NCI-H526 (cell line): ENCODE measurements at regions not wholly inside any gene's neighbourhood (a gene's known extent, or its start where the extent isn't known, plus 50 kb on each side); places are given as distances from the start of the nearest gene placed in this dataset.

ENCODE experiments used
- DNase-seq, 2 experiments: peaks; one replicate each; lab custom pipeline; 2025; lab: John Stamatoyannopoulos, UW

- no peak for DNase-seq
Measured at GRCh38 chr18:68104036-68104435, 587.5 kb upstream of the DSEL start.

GRCh38 chr18:68103561-68103960 lies 587.0 kb upstream of the DSEL start:
- DNase-seq = no peak

- no peak for DNase-seq
Measured at GRCh38 chr18:68102117-68102516, 585.6 kb upstream of the DSEL start.

- DNase-seq = no peak
Measured at GRCh38 chr18:68098655-68099054, 582.1 kb upstream of the DSEL start.

GRCh38 chr18:68086481-68086880 lies 570.0 kb upstream of the DSEL start:
- no peak for DNase-seq

GRCh38 chr18:68085251-68085650 lies 568.7 kb upstream of the DSEL start:
- no peak for DNase-seq

GRCh38 chr18:68083776-68084175 lies 567.3 kb upstream of the DSEL start:
- no peak for DNase-seq

- DNase-seq = no peak
Measured at GRCh38 chr18:68083131-68083530, 566.6 kb upstream of the DSEL start.

DNA sequence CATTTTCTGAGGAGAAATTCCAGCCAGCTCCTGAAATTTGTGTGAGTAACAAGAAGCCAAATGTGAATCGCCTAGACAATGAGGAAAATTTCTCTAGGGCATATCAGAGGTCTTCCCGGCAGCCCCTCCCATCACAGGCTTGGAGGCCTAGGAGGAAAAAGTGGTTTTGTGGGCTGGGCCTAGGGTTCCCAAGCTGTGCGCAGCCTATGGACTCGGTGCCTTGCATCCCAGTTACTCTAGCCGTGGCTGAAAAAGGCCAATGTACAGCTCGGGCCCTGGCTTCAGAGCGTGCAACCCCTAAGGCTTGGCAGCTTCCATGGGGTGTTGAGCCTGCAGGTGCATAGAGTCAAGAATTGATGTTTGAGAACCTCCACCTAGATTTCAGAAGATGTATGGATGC lies 556.2 kb upstream of the DSEL start:
- DNase-seq = no peak

DNA sequence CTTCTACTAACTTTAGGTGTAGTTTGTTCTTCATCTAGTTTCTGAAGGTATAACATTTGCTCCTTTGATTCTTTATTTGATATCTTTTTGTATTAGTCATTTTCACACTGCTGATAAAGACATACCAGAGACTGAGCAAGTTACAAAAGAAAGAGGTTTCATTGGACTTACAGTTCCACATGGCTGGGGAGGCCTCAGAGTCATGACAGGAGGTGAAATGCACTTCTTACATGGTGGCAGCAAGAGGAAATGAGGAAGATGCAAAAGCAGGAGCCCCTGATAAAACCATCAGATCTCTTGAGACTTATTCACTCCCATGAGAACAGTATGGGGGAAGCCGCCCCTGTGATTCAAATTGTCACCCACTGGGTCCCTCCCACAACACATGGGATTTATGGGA lies 544.4 kb upstream of the DSEL start:
- DNase-seq = no peak

GRCh38 chr18:68056936-68057335 lies 540.4 kb upstream of the DSEL start:
- no peak for DNase-seq

DNA sequence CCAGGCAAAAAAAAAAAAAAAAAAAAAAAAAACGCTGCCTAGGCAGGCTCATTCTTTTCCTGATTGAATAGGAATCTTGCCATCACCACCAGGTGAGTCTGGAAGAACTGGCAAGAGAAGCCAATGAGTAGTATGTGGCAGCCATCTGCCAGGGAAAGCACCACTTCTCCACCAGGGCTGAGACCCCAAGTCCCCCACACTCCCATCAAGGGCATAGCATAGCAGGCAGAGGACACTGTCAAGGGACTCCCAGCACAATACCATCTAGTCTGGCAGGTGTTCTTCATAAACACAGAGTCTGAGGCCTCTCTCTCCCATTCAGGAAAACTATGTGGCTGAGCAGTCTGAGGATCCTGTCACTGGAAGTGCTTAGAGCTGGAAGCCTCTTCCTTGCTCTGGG lies 538.1 kb upstream of the DSEL start:
- no peak for DNase-seq

DNA sequence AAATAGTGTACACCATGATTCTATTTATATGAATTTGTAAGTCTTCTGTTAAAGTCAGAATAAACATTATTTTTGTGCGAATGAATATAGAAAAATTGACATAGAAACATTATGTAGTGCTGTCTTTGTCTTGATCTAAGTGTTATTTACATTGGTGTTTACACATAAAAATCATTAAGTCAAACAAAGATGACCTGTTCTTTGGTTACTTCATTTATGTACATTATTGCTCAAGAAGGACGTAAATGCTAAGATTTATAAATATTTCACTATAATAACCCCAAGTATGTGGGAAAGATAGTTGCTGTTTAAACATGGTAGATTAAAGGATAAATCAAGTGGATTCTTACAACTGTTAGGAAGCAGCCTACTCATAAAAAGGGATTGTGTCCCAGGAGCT lies 536.8 kb upstream of the DSEL start:
- no peak for DNase-seq

DNA sequence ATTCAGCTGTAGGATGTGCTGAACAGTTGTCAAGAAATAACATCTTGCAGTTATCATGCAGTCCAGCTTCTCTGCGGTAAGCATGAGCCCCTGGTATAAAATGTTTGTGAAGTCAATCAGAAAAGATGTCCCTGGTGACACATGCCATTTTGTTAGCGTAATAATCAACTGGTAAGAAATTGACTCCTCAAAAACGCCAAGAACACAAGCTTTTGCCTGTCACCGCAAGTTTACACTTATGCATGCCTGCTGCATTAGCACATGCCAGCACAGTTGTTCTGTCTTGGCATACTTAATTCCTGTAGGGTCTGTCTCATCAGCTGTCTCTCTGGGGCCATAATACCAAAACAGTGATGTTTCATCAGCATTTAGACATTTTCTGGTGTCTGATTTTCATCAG lies 524.8 kb upstream of the DSEL start:
- DNase-seq = no peak

GRCh38 chr18:68040198-68040597 lies 523.7 kb upstream of the DSEL start:
- DNase-seq = no peak

- no peak for DNase-seq
Measured at GRCh38 chr18:68035774-68036522, 519.4 kb upstream of the DSEL start.

- DNase-seq = no peak
Measured at GRCh38 chr18:68034296-68034695, 517.8 kb upstream of the DSEL start.

DNA sequence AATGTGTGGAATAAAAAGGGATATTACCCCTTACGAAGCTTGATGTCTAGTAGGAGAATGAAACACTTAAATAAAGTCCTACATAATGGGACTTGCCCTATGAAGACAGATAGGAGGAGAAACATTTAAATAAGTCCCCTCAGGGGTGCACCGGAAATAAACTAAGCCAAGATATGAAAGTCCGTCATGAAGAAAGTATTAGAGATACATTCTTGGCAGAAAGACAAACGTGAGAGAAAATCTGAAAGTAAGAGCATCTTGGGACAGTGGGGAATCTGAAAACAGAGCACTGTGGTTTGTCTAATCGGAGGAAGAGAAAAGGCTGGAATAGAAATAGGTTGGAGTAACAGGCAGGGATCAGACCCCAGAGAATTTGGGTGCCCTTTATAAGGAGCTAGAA lies 516.9 kb upstream of the DSEL start:
- DNase-seq = no peak

DNA sequence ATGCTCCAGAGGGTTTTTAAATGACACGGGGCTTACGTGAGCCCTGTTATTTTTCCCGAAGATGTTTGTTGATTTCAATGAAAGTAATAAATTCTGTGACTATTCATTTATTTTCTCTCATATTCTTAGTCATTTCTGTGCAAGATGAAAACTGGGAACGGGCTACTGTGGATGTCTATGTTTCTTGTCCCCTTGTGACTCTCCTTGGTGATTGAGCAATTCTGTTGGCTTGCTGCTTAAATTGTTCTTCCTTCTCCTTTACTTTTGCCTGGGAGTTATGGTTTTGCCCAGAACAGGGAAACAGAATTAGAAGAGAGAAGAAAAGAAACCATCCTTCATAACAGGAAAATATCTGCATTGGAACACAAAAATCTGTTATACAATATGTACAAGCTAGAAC lies 508.2 kb upstream of the DSEL start:
- DNase-seq = no peak

- DNase-seq = no peak
Measured at GRCh38 chr18:68017385-68017784, 500.9 kb upstream of the DSEL start.

DNA sequence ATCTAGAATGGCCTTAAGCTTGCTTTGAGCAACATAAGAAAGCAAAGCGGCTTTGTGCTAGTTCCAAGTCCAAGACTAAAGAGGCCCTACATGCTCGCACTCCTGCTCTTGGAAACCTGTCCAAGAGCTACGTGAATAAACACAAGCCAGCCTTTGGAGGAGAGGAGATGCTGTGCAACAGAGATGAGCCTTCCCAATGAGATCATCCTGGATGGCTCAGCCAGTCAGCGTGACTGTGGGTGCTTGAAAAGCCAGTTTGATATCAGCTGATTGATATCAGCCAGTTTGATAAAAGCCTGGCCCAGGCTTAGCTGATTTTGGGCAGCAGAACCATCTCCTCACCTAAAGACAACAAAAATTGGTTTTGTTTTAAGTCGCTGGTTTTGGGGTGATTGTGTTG lies 481.0 kb upstream of the DSEL start:
- DNase-seq = no peak

DNA sequence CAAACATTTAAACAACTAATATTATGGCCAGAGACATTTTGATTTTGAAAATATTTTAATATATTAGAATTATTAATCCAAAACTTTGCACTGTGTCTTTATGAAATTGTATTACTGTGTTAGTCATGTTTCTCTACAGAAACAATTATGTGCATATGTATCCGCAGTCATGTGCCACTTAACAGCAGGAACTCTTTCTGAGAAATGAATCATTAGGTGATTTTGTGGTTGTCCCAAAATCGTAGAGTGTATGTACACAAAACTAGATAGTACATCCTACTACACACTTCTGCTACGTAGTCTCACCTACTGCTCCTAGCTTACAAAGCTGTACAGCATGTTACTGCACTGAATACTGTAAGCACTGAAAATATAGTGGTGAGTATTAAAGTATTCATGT lies 479.2 kb upstream of the DSEL start:
- DNase-seq = no peak

DNA sequence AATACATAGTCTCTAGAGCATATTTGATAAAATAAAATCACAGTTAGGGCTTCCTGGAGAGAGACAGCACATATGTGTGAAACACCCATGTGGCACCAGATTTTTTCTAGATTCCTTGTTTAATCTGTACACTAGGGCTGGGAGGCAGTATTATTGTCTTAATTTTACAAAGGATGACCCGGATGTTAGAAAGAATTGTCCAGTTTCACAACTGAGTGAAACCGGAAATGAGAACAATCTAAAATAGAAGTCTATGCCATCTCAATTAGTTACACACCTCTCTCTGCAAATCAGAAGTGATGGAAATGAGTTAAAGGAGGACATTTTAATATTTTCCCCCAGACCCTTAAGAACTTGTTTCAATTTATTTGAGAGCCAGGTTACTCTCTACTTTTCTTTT lies 463.7 kb upstream of the DSEL start:
- DNase-seq = no peak

DNA sequence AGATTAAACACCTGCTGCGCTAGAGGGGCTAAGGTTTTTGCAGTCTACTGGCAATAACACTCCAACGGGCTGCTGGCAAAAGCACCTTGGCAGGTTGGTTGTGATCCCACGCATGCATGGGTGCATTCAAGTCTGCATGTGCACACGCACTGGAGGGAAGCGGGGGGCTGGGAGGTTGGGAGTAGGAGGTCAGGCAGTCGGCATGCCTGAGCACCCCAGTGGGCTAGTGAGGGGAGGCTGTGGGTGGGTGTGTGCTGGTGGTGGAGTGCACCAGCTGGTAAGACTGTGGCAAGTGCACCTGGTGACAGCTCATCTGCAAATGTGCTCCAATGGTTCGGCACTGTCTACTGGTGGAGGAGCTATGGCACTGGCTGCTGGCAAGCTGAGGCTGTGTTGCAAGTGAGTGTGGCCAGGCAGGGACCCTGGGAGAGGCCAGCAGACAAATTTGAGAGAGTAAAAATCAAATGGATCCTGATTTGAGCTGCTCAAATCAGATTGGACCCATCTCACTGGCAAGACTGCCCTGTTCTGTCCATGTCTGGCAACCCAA lies 460.6 kb upstream of the DSEL start:
- DNase-seq = no peak
